HepG2 (cell line): ENCODE measurements at regions not wholly inside any gene's neighbourhood (a gene's known extent, or its start where the extent isn't known, plus 50 kb on each side); places are given as distances from the start of the nearest gene placed in this dataset.

Source experiments
- FOXM1 ChIP-seq: sonication (generic); formaldehyde crosslinking; IDR thresholded peaks from 2 replicates; pipeline ENCODE4 v1.5.0; 2020; ENCODE audit warnings: missing genetic modification reagents
- MZF1 ChIP-seq: sonication (generic); formaldehyde crosslinking; IDR thresholded peaks from 2 replicates; pipeline ENCODE4 v1.8.1; 2023; ENCODE audit warnings: mild to moderate bottlenecking, missing genetic modification reagents, borderline replicate concordance
- THYN1 ChIP-seq: sonication (generic); formaldehyde crosslinking; IDR thresholded peaks from 2 replicates; pipeline ENCODE4 v1.8.1; 2023; ENCODE audit warnings: low read depth, mild to moderate bottlenecking, moderate library complexity, missing genetic modification reagents, borderline replicate concordance
- TF ChIP-seq, protein P1 (sequence below): IDR thresholded peaks from 2 replicates; pipeline ENCODE4 v1.6.1; 2012; ENCODE audit warnings: inconsistent platforms

DNA sequence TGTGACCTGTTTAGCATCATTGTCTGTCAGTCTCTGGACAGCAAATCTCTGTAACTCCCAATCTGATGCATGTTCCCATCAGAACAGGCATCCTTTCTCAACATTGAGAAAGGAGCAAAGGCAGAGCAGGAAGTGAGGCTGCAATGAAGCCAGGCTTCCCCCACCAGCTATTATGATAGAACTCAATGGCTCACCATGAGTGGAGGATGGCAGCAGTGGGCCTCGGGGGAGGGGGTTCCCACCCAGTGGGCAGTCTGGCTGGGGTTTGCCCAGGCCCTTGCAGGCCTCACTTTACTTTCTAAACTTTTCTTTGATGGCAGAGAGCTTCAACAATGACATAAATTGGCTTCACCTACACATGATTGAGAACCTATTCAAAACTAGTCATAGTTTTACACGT, 240.6 kb upstream of the CXCR4 start:
- TF ChIP-seq, protein P1, sequence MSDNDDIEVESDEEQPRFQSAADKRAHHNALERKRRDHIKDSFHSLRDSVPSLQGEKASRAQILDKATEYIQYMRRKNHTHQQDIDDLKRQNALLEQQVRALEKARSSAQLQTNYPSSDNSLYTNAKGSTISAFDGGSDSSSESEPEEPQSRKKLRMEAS = no peak
- TF ChIP-seq THYN1 (CRISPR knock-in tag) (no peak), FOXM1 (CRISPR knock-in tag) (no peak), MZF1 (CRISPR knock-in tag) (no peak)
